Activated T-cell treated with anti-CD3 and anti-CD28 coated beads for 24 hours (primary cell): ENCODE measurements at regions not wholly inside any gene's neighbourhood (a gene's known extent, or its start where the extent isn't known, plus 50 kb on each side); places are given as distances from the start of the nearest gene placed in this dataset.

Experiments used
- DNase-seq: peaks from one replicate; pipeline ENCODE4 v3.0.0-alpha.2; 2020; ENCODE audit warnings: low read depth

DNA sequence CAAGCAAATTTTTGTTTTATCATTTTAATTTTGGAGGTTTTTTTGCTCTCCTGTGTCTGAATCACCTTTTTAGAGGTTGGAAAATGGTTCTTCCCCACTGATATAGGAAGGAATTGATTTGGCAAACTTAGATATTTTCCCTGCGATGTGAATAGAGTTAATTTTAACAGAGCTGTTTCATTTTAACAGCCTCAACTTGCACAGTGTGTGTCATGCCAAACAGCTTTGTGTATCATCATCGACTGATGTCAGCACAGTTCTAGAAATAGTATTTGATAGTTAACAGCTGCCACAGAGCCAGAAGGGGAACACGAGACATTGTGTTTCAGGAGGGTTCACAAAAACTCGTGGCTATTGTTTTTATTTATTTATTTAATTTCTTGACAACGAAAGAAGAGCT, 243.1 kb upstream of the FOXN3 start:
- no peak for DNase-seq

GRCh38 chr14:89658977-89659670, 242.1 kb upstream of the FOXN3 start:
- DNase-seq, result no peak

DNA sequence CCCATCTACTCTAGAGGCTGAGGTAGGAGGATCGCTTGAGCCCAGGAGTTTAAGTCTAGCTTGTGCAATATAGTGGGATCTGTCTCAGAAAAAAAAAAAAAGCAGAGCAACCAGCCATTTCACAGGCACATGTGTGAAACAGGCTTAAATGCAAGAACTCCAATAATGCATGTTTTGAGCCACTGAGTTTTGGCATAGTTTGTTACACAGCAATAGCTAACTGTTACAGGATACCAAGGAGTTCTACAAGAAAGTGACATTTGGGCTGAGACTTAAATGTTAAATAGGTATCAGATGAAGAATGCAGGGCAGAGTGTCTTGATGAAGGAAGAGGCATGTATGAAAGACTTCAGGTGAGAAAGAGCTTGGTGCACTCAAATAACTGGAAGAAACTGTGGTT, 240.0 kb upstream of the FOXN3 start:
- DNase-seq, result no peak

DNA sequence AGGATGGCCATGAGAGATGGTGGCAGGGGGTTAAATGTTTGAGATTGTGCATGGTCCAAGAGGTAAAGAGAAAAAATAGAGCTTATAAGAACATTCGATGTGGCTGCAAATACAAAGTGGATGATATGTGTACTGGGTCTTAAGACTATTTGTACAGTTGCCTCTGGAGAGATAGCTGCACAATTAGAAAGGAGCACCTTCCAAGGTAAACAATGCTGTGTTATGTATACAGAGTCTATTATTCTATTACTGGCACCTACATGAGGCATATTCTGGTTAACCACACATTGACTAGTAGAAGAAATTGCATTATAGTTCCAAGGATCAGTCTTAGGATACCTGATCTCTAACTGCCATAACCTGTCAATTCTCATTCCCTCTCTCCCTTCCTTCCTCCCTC, 238.0 kb upstream of the FOXN3 start:
- DNase-seq, result no peak

DNA sequence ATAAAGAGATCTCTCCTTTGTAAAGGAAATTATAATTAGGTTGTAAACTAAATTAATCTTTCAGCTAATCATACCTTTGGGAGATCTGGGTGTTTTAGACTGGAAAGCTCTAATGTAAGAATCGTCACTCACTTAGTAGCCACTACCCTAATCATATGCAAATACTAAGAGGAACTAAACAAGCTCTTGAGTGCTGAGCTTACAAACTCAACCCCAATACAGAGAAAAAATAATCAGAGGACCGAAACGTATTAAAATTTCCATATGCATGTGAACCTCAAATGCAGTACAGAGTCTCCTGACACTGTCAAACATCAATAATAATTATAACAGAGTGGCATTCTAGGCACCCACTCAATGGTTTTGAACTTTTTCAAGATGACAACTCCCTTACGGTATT, 235.3 kb upstream of the FOXN3 start:
- DNase-seq, result no peak

DNA sequence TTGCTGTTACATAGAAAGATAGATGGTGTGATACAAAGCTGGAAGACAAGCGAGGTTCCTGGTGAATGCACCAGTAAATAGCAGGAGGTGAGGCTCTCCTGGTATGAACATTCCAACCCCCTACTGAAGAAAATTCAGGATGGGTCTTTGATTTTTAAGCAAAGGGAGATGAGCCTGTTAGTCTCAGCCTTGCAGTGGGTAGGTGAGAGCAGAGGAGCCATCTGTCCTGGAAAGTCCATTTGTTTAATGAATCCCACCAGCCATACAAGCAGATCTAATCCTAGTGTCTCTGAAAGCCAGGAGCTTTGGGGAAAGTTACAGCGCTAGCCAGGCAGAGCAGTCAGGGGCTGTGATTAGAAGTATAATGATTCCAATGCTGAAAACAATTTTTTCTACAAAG, 234.8 kb upstream of the FOXN3 start:
- no peak for DNase-seq

DNA sequence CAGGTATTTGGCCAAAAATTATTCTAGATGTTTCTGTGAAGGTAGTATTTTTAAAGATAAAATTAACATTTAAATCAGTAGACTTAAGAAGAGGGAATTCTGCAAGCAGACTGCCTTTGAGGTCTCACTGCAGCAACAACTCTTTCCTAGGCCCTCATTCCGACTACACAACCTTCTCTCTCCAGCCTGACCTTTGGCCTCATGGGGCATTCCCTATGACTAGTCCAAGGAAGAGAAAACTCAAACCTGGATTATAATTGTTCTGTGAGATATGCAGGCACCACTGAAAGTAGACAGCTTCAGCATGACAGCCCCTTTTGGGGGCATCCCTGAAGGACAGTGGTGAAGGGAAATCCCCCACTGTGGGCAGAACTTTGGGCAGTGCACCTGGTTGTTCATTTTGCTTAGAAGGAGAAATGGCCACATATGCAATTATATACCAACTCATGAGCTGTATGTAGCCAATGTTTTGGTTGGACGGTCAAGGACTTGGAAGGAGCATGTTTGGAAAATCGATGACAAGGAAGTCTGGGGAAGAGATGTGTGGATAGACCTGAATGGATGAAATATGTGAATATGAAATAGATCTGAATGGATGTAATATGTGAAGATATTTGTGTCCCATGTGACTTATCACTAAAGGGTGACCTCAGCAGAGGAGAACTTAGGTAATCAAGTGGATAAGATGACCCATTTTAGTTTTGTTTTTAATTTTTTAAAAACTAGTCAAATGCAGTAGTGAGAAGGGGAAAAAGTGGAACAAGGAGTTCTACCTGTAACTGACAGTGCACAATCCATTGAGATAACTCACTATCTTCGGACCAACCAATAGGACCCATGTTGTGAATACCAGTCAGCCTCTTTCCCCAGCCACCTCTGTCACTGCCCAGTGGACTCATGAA, 233.3 kb upstream of the FOXN3 start:
- DNase-seq, result no peak

DNA sequence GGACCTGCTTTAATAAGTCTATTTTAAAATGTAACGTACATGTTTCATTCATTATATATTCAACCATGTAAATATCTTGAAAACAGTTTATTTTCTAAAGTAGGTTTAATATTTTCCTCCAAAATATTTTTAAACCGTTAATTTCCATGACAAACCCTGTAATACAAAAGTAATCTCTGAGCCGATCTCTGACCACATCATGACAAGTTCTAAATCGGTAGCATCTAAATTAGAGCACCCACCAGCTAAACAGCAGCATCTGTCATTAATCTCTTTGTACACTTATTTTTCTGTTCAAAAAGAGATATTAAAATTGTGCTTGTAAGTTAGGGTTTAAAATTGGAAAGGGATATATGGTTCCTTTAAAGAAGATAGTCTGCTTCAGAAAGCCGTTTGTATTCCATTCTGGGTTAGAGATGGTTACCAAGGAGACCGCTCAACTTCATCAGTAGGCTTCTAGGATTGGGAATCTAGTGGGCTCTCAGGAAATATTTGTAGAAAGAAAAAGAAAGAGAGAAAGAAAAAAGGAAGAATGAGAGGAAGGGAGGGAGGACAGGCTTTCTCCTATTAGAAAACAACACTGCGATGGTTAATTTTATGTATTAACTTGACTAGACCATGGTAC, 232.5 kb upstream of the FOXN3 start:
- no peak for DNase-seq

DNA sequence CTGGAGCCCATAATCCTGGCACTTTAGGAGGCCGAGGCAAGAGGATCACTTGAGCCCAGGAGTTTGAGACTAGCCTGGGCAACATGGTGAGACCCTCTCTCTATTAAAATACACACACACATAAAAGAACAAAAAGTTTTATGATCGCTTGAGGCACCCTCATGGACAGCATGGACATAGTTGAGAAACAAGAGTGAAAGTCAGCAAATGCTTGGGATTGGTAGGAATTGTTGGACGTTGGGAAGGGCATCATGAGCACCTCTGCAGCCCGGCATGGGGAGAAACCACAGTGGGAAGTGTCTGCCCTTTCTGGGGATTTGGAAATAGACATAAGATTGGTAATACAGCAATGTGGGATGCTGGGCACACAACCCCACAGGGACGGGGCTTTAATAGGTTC, 231.9 kb upstream of the FOXN3 start:
- no peak for DNase-seq

- DNase-seq, result no peak
Observed at GRCh38 chr14:89648510-89648909, 231.5 kb upstream of the FOXN3 start.

- no peak for DNase-seq
Observed at GRCh38 chr14:89646971-89647370, 229.9 kb upstream of the FOXN3 start.

GRCh38 chr14:89644641-89645040, 227.6 kb upstream of the FOXN3 start:
- DNase-seq, result no peak

DNA sequence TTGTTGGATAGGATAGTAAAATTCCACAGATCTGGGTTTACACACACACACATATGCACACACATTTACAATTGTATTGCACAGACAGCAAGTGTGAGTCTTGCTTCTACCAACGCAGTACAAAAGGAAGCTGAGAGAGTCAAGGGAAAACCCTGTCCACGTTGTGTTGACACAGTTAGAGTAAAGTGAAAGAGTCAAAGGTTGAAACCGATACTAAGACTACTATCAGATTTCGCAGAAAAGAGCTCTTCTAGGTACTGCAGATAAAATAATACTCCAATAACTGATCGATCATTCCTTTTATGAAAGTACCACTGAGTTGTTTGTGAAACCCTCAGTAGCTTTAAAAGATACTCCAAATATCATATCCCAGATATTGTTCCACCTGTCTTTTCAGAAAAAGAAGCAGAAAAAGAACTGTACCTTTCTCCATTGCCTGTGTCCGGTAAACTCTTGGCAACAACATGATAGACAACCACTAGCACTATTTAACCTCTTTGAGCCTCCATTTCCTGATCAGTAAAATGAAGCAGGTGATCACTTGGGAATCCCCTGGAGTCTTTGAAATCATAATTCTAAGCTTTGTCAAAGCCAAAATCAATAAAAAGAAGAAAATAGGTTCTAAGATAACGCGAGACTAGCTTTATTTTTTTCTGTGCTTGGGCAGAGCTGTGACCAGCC, 224.6 kb upstream of the FOXN3 start:
- DNase-seq, result no peak

- DNase-seq, result no peak
Observed at GRCh38 chr14:89640141-89640540, 223.1 kb upstream of the FOXN3 start.

DNA sequence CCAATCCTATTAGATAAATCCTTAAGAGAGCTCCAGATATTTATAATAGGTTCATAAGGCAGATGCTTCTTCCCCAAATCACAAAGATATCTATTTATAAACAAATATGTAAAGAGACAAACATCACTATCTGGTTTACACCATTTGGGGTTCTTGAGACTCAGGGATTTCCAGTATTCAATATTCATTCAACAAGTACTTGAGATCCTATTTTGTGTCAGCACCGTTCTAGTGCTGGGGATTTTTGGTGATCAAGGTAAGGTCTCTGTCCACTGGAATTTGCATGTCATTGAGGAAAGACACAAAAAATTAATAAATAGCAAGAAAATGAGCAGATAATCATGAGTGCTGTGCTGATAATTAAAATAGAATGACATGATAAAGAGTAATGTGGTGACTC, 222.7 kb upstream of the FOXN3 start:
- DNase-seq, result no peak

- DNase-seq, result no peak
Observed at GRCh38 chr14:89638891-89639290, 221.9 kb upstream of the FOXN3 start.

GRCh38 chr14:89637581-89637980, 220.5 kb upstream of the FOXN3 start:
- no peak for DNase-seq

DNA sequence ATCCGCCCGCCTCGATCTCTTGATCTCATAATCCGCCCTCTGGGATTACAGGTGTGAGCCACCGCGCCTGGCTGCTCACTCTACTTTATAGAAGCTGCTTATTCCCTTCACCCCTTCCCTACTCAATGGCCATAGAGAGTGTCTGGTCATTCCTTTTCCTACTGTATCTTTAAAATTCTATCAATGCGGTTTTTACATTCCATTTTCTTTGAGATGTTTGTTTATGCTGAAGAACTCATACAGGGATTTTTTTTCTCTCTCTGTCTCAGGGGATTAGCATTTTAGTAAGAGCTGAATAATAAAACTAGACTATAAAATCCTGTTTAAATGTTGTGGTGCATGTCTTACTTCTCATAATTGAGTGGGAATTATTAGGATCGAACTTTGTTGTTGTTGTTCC, 218.6 kb upstream of the FOXN3 start:
- no peak for DNase-seq

DNA sequence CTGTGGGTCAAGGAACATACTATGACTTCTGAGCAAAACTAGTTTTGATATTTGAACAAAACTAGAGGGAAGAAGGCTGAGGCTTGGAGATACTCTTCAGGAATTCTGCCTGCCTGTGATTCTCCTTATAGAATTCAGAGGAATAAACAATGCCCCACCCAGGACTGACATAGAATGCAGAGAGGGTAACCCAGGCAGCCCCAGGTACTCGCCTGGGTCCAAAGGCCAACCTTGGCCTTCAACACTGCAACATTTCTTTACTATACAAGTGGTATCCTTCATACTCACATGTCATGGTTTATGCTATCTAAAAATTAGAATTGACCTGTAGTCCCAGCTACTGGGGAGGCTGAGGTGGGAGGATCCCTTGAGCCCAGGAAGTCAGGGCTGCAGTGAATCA, 217.0 kb upstream of the FOXN3 start:
- no peak for DNase-seq

- DNase-seq, result no peak
Observed at GRCh38 chr14:89630101-89630829, 213.2 kb upstream of the FOXN3 start.

DNA sequence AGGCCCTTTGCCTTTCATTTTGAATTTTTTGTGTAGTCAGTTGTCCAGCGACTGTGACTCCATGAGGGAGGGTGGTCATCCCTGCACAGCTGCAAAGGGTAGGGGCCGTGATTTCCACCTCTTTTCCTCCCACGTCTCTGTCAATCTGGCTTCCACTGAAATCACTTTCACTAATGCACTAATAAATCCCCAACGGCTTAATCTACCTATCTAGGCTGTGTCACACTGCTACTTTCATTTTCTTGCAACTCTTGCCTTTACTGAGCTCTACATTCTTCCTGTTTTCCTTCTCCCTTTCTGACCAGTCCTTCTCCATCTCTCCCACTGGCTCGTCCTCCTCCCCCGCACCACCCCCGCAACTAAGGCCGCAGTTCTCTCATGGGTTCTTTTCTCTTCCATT, 212.3 kb upstream of the FOXN3 start:
- DNase-seq, result no peak

DNA sequence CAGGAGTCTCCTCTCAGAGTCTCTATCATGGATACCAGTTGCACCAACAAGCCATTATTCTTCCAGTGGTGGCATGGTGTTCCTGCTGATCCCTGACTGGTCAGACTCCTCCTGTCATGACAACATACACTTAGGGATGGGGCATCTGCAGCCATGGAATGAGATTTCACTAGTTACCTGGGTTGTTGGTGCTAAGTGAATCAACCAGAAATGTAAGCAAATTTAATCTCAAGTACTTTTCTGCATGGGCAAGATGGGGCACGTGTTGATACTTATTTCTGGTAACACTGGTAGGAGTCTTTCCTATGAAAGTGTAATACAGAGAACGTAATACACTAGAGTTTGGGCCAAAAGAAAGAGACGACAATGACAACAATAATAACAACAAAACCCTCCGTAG, 211.5 kb upstream of the FOXN3 start:
- no peak for DNase-seq
